ENCODE measurements at regions not wholly inside any gene's neighbourhood (a gene's known extent, or its start where the extent isn't known, plus 50 kb on each side); places are given as distances from the start of the nearest gene placed in this dataset.
"Not testable (repeated sequence)": the region's sequence is repeated elsewhere in the genome, so short reads cannot be mapped to it uniquely, and the experiment has no call there.

GRCh38 chr5:36390640-36391039 lies 88.9 kb upstream of the RANBP3L start:
- DNase-seq (ENCODE audit: low spot score) = no peak

DNA sequence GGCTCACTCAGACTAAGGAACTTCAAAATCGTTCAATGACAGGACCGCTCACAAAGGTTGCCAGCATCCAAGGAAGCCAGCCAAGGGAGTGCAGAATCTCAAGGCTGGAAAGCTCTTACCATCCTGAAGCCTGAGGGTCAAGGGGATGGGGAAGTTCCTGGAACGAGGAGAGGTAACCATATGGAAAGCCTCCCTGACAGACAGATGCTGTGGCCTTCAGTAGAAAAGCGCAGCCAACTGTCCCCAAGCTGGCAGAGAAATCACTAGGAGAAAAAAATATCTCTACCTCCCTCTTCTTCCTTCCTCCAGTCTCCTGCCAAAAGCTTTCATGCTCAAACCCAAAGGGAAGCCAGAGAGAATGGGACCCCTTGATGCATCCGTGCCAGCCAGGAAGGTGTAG lies 90.5 kb upstream of the RANBP3L start:
- DNase-seq (ENCODE audit: low spot score) = no peak

GRCh38 chr5:36392818-36393217 lies 91.1 kb upstream of the RANBP3L start:
- DNase-seq (ENCODE audit: low spot score) = no peak

DNA sequence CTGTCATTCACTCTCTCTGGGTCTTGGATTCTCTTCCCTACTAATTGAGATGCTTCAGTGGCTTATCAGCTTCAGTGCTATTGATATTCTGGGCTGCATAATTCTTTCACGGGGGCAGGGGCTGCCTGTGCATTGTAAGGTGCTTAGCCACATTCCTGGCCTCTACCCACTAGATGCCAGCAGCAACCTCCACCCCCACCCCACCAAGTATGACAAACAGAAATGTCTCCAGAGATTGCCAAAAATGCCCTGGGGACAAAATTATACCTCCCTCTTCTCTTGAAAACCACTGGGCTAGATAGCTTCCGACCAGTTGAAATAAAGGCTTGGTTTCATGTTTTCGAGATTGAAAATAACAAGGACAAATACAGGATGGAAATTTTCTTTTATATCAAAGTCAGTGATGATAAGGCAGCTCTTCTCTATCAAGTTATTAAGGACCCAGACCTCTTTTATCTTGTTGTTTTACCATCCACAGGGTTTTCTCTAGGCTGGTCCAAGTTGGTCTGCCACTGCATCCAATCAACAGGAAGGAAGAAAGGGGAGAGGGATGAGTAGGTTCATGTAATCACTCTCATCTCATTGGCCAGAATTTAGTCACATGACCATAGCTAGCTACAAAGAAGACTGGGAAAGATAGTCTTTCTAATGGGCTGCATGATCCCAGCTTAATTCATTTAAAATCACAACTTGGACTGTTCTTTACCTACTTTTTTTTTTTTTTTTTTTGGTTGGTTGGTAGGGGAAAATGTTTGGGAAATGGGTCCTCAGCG lies 92.1 kb upstream of the RANBP3L start:
- no peak for DNase-seq (ENCODE audit: low spot score)

DNA sequence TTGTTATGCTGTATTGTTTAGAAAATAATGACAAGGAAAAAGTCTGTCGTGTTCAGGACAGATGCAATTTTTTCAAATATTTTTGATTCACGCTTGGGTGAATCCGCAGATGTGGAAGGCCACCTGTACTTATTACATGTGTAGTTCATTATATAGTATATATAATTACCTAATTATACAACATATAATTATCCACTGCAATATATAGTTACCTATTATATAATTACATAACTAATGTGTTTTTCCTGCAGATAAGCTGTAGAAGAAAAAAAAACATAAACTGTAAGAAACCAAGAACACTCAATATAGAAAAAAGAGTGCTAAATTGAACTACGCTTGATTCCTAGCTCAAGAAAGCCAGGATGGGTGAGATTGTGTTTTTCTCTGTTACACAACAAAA lies 93.6 kb upstream of the RANBP3L start:
- DNase-seq (ENCODE audit: low spot score) = no peak

- not testable (repeated sequence) for DNase-seq (ENCODE audit: low spot score)
Observed at GRCh38 chr5:36395947-36396346, 94.2 kb upstream of the RANBP3L start.

- no peak for DNase-seq (ENCODE audit: low spot score)
Observed at GRCh38 chr5:36396640-36397039, 94.9 kb upstream of the RANBP3L start.

GRCh38 chr5:36397901-36398536 lies 96.3 kb upstream of the RANBP3L start:
- no peak for DNase-seq (ENCODE audit: low spot score)

GRCh38 chr5:36402512-36402906 lies 100.8 kb upstream of the RANBP3L start:
- DNase-seq (ENCODE audit: low spot score) = no peak

DNA sequence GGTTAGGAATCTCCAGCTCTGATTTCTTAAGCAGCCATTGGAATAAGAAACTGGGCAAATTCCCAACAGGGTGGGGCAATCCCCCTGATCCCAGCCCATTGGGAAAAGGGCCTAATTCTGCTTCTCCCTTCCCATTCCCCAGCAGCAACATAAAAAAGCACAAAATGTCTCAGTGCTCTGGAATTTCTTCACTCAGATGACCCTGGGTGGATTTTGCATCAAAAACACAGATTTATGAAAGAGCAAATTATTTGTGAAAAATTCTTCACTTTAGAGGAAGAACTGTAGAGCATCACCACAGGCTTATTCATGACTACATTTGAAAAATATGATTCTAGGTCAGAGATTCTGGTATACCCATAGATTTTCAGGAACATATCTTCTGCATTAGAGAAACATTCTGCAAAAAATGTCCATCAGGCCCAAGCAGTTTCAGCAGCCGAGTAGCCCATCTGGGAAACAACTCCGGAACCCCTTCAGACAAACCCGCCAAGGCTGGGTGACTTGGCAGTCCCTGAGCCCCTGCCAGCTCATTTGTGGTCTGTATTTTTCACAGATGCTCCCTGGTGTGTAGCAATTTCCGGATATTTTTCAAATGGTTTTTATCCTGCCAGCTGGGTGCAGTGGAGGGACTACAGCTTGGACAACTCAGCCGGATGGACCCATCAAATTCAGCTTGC lies 102.1 kb upstream of the RANBP3L start:
- no peak for DNase-seq (ENCODE audit: low spot score)

GRCh38 chr5:36406023-36406422 lies 104.3 kb upstream of the RANBP3L start:
- no peak for DNase-seq (ENCODE audit: low spot score)

- no peak for DNase-seq (ENCODE audit: low spot score)
Observed at GRCh38 chr5:36407396-36407795, 105.7 kb upstream of the RANBP3L start.

DNA sequence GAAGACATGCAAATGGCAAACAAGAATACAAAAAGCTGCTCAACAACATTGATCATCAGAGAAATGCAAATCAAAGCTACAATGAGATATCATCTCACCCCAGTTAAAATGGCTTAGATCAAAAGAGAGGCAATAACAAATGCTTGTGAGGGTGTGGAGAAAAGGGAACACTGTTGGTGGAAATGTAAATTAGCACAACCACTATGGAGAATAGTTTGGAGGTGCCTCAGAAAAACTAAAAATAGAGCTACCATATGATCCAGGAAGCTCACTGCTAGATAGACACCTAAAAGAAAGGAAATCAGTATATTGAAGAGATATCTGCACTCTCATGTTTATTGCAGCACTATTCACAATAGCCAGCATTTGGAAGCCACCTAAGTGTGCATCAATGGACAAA lies 108.0 kb upstream of the RANBP3L start:
- not testable (repeated sequence) for DNase-seq (ENCODE audit: low spot score)

- DNase-seq (ENCODE audit: low spot score) = not testable (repeated sequence)
Observed at GRCh38 chr5:36410672-36411071, 109.0 kb upstream of the RANBP3L start.

GRCh38 chr5:36414869-36415282 lies 113.2 kb upstream of the RANBP3L start:
- DNase-seq (ENCODE audit: low spot score) = no peak

DNA sequence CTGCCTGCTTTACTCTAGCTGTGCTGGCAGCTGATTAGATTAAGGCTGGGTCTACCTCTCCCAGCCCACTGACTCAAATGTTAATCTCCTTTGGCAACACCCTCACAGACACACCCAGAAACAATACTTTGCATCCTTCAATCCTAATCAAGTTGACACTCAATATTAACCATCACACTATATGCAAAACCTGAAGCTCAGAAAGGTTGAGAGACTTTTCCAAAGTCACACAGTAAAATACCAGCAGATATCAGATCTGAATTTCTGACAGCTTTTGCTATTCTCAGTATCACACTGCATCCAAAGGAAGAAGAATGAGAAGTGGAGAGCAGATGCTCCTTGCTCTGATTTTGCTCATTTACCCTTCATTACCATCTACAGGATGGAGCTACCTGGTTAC lies 114.9 kb upstream of the RANBP3L start:
- DNase-seq (ENCODE audit: low spot score) = no peak

DNA sequence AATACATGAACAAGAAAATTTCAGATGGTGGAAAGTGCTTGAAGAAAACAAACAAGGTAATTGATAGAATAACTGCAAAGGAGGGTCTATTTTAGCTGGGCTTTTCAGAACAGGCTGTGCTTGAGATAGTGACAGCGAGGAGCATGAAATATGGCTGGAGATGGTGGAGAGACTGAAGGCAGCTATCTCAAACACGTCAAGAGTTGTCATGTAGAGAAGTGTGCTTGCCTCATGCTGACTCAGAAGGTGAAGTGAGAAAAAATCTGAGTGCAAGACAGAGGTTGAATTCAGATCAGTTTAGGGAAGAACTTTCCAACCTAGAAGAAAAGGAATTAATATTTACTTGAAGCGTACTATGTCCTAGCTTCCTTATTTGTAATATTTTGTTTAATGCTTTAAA lies 115.5 kb upstream of the RANBP3L start:
- no peak for DNase-seq (ENCODE audit: low spot score)

- no peak for DNase-seq (ENCODE audit: low spot score)
Observed at GRCh38 chr5:36417668-36418067, 116.0 kb upstream of the RANBP3L start.

DNA sequence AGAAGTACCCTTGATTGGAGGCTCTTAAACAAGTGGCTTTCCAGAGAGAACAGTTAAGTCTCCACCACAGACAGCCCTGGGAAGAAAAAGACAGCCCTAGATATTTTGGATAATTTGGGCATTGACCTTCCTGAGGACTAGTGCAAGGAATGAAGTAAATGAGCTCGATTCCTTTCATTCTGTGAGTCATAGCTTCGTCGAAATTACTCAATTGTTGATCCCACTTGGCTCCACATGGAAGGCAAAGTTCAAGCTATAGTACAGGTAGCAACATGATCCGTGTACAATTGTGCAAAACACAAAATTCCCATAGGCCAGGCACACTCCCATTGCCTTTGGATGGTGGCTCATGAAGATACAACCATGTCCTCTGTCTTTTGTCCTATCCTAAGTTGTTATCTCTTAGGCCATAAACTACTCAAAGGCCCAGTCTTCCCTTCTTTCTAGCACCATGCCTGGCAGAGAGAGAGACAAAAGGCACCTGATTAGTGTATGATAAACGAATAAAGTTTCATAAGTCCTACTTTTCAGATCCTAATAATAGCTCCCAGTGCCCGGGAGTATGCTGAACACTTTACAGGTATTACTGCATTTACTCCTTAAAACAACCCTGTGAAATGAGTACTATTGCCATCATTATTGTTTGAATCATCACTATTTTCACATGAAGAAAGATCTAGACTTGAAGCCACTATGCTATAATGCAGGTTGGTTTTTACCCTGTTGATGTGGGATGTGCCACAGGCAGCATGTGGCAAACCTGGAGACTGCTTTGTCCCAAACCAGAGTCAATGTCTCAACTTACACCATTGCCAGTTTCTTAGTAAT lies 116.7 kb upstream of the RANBP3L start:
- DNase-seq (ENCODE audit: low spot score) = no peak

GRCh38 chr5:36421256-36421655 lies 119.6 kb upstream of the RANBP3L start:
- DNase-seq (ENCODE audit: low spot score) = no peak

GRCh38 chr5:36422952-36423351 lies 121.2 kb upstream of the RANBP3L start:
- no peak for DNase-seq (ENCODE audit: low spot score)

GRCh38 chr5:36423578-36424307 lies 122.0 kb upstream of the RANBP3L start:
- DNase-seq (ENCODE audit: low spot score) = no peak

All from germinal center (tissue), 1 donor.